Activated B cell treated with CpG ODN at 0.5 μM for 24 hours (primary cell): ENCODE measurements at regions not wholly inside any gene's neighbourhood (a gene's known extent, or its start where the extent isn't known, plus 50 kb on each side); places are given as distances from the start of the nearest gene placed in this dataset.
"Not testable (repeated sequence)": the region's sequence is repeated elsewhere in the genome, so short reads cannot be mapped to it uniquely, and the experiment has no call there.

Source experiments
- ATAC-seq: fragments of 200-7000 bp; cut with Tn5 transposase; one replicate; pipeline ENCODE4 v1.10.0; 2021; ENCODE audit warnings: low read depth, mild to moderate bottlenecking, moderate library complexity
- CTCF ChIA-PET: fragments of 350-600 bp; sonication (Branson Sonifier 250); formaldehyde crosslinking; loops from one replicate; lab custom pipeline; 2021; ENCODE audit warnings: antibody characterized with exemption; lab: Charles Lee
- POLR2A ChIA-PET: fragments of 350-600 bp; sonication (Branson Sonifier 250); formaldehyde crosslinking; loops from one replicate; lab custom pipeline; 2021; ENCODE audit warnings: antibody characterized with exemption; lab: Charles Lee
- DNase-seq: peaks from one replicate; pipeline ENCODE4 v3.0.0; 2022
- H3K27ac Mint-ChIP-seq: one replicate; pipeline ENCODE4 v1.8.0; 2020; ENCODE audit warnings: mixed read lengths
- H3K27me3 Mint-ChIP-seq: one replicate; pipeline ENCODE4 v1.8.0; 2021; ENCODE audit warnings: mixed read lengths
- H3K36me3 Mint-ChIP-seq: one replicate; pipeline ENCODE4 v1.8.0; 2021; ENCODE audit warnings: low read depth, mixed read lengths
- H3K4me1 Mint-ChIP-seq: one replicate; pipeline ENCODE4 v1.8.0; 2021; ENCODE audit warnings: mixed read lengths
- H3K4me3 Mint-ChIP-seq: one replicate; pipeline ENCODE4 v1.8.0; 2020; ENCODE audit warnings: mild to moderate bottlenecking, mixed read lengths
- H3K9me3 Mint-ChIP-seq: one replicate; pipeline ENCODE4 v1.8.0; 2020; ENCODE audit warnings: mixed read lengths
- intact Hi-C: fragments of 100-400 bp; cut with micrococcal nuclease; formaldehyde crosslinking; loops from one replicate; pipeline ENCODE4 v1.15.1; 2024
- TF ChIP-seq, protein P1 (sequence below): fragments of 200-600 bp; IDR thresholded peaks from one replicate; pipeline ENCODE4 v1.8.0; 2022; ENCODE audit warnings: antibody characterized with exemption, mild to moderate bottlenecking

GRCh38 chr17:49898366-49899190 is 50.7 kb upstream of the TAC4 start:
- intact Hi-C loops, result no loop called here

GRCh38 chr17:49899191-49899485 is 51.3 kb upstream of the TAC4 start:
- Mint-ChIP-seq H3K4me3 (no peak overlapping the region), H3K9me3 (no peaks in the 10 kb centered on the region), H3K27ac (no peak overlapping the region), H3K27me3 (peaks cover 72% of the 10 kb centered on the region), H3K36me3 (no peaks in the 10 kb centered on the region), H3K4me1 (peaks cover 3% of the 10 kb centered on the region)
- DNase-seq (no peak), ATAC-seq (no peak)
- ChIA-PET POLR2A (no interaction called here), CTCF (no interaction called here)
- TF ChIP-seq, protein P1, sequence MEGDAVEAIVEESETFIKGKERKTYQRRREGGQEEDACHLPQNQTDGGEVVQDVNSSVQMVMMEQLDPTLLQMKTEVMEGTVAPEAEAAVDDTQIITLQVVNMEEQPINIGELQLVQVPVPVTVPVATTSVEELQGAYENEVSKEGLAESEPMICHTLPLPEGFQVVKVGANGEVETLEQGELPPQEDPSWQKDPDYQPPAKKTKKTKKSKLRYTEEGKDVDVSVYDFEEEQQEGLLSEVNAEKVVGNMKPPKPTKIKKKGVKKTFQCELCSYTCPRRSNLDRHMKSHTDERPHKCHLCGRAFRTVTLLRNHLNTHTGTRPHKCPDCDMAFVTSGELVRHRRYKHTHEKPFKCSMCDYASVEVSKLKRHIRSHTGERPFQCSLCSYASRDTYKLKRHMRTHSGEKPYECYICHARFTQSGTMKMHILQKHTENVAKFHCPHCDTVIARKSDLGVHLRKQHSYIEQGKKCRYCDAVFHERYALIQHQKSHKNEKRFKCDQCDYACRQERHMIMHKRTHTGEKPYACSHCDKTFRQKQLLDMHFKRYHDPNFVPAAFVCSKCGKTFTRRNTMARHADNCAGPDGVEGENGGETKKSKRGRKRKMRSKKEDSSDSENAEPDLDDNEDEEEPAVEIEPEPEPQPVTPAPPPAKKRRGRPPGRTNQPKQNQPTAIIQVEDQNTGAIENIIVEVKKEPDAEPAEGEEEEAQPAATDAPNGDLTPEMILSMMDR, result no peak
- intact Hi-C loops, result no loop called here

More at GRCh38 chr17:49898366-49899190, 50.7 kb upstream of the TAC4 start:
- ATAC-seq, result no peak
- Mint-ChIP-seq H3K27me3 (peaks cover 68% of the 10 kb centered on the region), H3K27ac (no peak overlapping the region), H3K9me3 (no peaks in the 10 kb centered on the region), H3K4me3 (no peak overlapping the region), H3K36me3 (no peaks in the 10 kb centered on the region), H3K4me1 (peaks cover 3% of the 10 kb centered on the region)
- CTCF ChIA-PET, result no interaction called here
- DNase-seq, result no peak
- POLR2A ChIA-PET, result no interaction called here
- TF ChIP-seq, protein P1, result no peak

- H3K36me3 Mint-ChIP-seq, result no peaks in the 10 kb centered on the region
- CTCF ChIA-PET, result no interaction called here
- intact Hi-C loops, result no loop called here
- DNase-seq, result no peak
- no peaks in the 10 kb centered on the region for H3K9me3 Mint-ChIP-seq
- H3K4me1 Mint-ChIP-seq, result peaks cover 3% of the 10 kb centered on the region
- no peak overlapping the region for H3K4me3 Mint-ChIP-seq
- no peak overlapping the region for H3K27ac Mint-ChIP-seq
- ATAC-seq, result no peak
- H3K27me3 Mint-ChIP-seq, result peaks cover 75% of the 10 kb centered on the region
- POLR2A ChIA-PET, result no interaction called here
- TF ChIP-seq, protein P1, result no peak
These were observed 51.7 kb upstream of the TAC4 start for GRCh38 chr17:49899588-49899987.

- H3K4me1 Mint-ChIP-seq, H3K27ac Mint-ChIP-seq, H3K4me3 Mint-ChIP-seq, H3K9me3 Mint-ChIP-seq, ATAC-seq, intact Hi-C loops, CTCF ChIA-PET, DNase-seq, H3K36me3 Mint-ChIP-seq: not testable (repeated sequence)
- H3K27me3 Mint-ChIP-seq, result peaks cover 75% of the 10 kb centered on the region
- POLR2A ChIA-PET, result interaction anchor here (0.6 kb wide), 1 partner anchor 1310 kb away, joined by 3 read pairs; no protein-coding TSS in a partner anchor
These were observed 52.9 kb upstream of the TAC4 start for GRCh38 chr17:49900801-49901200.

- Mint-ChIP-seq H3K4me3 (no peak overlapping the region), H3K27ac (no peak overlapping the region), H3K27me3 (peaks cover 76% of the 10 kb centered on the region), H3K36me3 (no peaks in the 10 kb centered on the region), H3K4me1 (peaks cover 3% of the 10 kb centered on the region), H3K9me3 (no peaks in the 10 kb centered on the region)
- no peak for DNase-seq
- intact Hi-C loops, result no loop called here
- no peak for ATAC-seq
- CTCF ChIA-PET, result no interaction called here
- TF ChIP-seq, protein P1, result no peak
- POLR2A ChIA-PET, result no interaction called here
These were observed 53.8 kb upstream of the TAC4 start for GRCh38 chr17:49901460-49902331.
